Gastroesophageal sphincter (tissue), 4 donors: ENCODE measurements at regions not wholly inside any gene's neighbourhood (a gene's known extent, or its start where the extent isn't known, plus 50 kb on each side); places are given as distances from the start of the nearest gene placed in this dataset.
A peak's percentile ranks its signal among the peaks of the same experiment; 100 is the strongest.
"Not testable (repeated sequence)": the region's sequence is repeated elsewhere in the genome, so short reads cannot be mapped to it uniquely, and the experiment has no call there.

ENCODE experiments used
- ATAC-seq: fragments of 150-250 bp; one replicate; pipeline ENCODE4 v1.9.1; 2016; ENCODE audit warnings: mild to moderate bottlenecking, moderate library complexity
- H3K27ac ChIP-seq, 4 donors: fragments of 200-600 bp; sonication (generic) in 3 of 4; 1 replicate in 3 of 4; 2 replicates in 1 of 4; pipeline ENCODE4 v1.5.1; 2016 to 2019
- H3K27me3 ChIP-seq: fragments of 200-600 bp; sonication (generic); one replicate; pipeline ENCODE4 v1.5.1; 2019
- H3K36me3 ChIP-seq, 2 donors: fragments of 200-600 bp; sonication (generic); one replicate each; pipeline ENCODE4 v1.5.1; 2019; ENCODE audit warnings: control low read depth in 1 of 2
- H3K4me1 ChIP-seq, 3 donors: fragments of 200-600 bp; sonication (generic); 1 replicate in 2 of 3; 2 replicates in 1 of 3; pipeline ENCODE4 v1.5.1; 2016 to 2019; ENCODE audit warnings: control low read depth in 2 of 3
- H3K4me3 ChIP-seq, 2 donors: fragments of 200-600 bp; sonication (generic); one replicate each; pipeline ENCODE4 v1.5.1; 2019; ENCODE audit warnings: mild to moderate bottlenecking in 1 of 2, moderate library complexity in 1 of 2
- H3K9me3 ChIP-seq, 3 donors: fragments of 200-600 bp; sonication (generic); one replicate each; pipeline ENCODE4 v1.5.1; 2017 to 2019; ENCODE audit warnings: control low read depth in 2 of 3
- CTCF ChIP-seq, 4 experiments: fragments of 200-600 bp in 2 of 4; fragments of 450-650 bp in 2 of 4; sonication (generic) in 1 of 4; IDR thresholded peaks; one replicate each; pipeline ENCODE4 v1.5.1; 2017 to 2019; ENCODE audit warnings: antibody characterized with exemption in 4 of 4, mild to moderate bottlenecking in 2 of 4, moderate library complexity in 2 of 4
- EP300 ChIP-seq: sonication (generic); formaldehyde crosslinking; IDR thresholded peaks from one replicate; pipeline ENCODE4 v1.6.1; 2017; ENCODE audit warnings: antibody characterized with exemption, mild to moderate bottlenecking
- POLR2A ChIP-seq, 2 donors: fragments of 450-650 bp; IDR thresholded peaks; one replicate each; pipeline ENCODE4 v1.6.1; 2017; ENCODE audit warnings: antibody characterized with exemption in 2 of 2, mild to moderate bottlenecking in 2 of 2, moderate library complexity in 1 of 2
- POLR2AphosphoS5 ChIP-seq: sonication (generic); formaldehyde crosslinking; IDR thresholded peaks from one replicate; pipeline ENCODE4 v1.6.1; 2017; ENCODE audit warnings: antibody characterized with exemption
- WGBS, 2 donors: methylation state at CpG; one replicate each; pipeline ENCODE4 v1.1.5; 2018; ENCODE audit warnings: low coverage in 1 of 2; 5-methylcytosine and 5-hydroxymethylcytosine counted together

GRCh38 chr2:7094231-7094741 is 177.1 kb downstream of the RNF144A start:
- WGBS, 2 donors, result 67 to 83% methylated on average over 1 to 12 of the region's 12 CpGs

GRCh38 chr2:7096726-7097352 is 179.6 kb downstream of the RNF144A start:
- no peak overlapping the region for H3K4me3 ChIP-seq
- TF ChIP-seq POLR2AphosphoS5 (no peak), CTCF (IDR thresholded peaks at IDR 0.05) (no peak), POLR2A (IDR thresholded peaks at IDR 0.05) (no peak), EP300 (no peak)
- H3K27me3 ChIP-seq, result peaks cover 6% of the 10 kb centered on the region
- H3K36me3 ChIP-seq, result no peaks in the 10 kb centered on the region
- ATAC-seq, result no peak
- no peak overlapping the region for H3K27ac ChIP-seq
- WGBS, 2 donors, result 0 to 77% methylated on average over 1 to 15 of the region's 20 CpGs
- H3K4me1 ChIP-seq, result peaks cover 0 to 9% (median 0%) of the 10 kb centered on the region in 3 donors
- H3K9me3 ChIP-seq, result no peaks in the 10 kb centered on the region

More at GRCh38 chr2:7094231-7094741, 177.1 kb downstream of the RNF144A start:
- Histone ChIP-seq H3K4me3 (no peak overlapping the region), H3K4me1 (peaks cover 0 to 9% (median 0%) of the 10 kb centered on the region in 3 donors), H3K9me3 (no peaks in the 10 kb centered on the region), H3K27me3 (peaks cover 6% of the 10 kb centered on the region), H3K27ac (no peak overlapping the region), H3K36me3 (no peaks in the 10 kb centered on the region)
- ATAC-seq, result no peak
- TF ChIP-seq POLR2AphosphoS5, result no peak
- no peak for TF ChIP-seq EP300
- TF ChIP-seq CTCF (IDR thresholded peaks at IDR 0.05), result no peak
- no peak for TF ChIP-seq POLR2A (IDR thresholded peaks at IDR 0.05)

GRCh38 chr2:7097353-7097895 is 180.2 kb downstream of the RNF144A start:
- peaks cover 6% of the 10 kb centered on the region for H3K27me3 ChIP-seq
- TF ChIP-seq POLR2A (IDR thresholded peaks at IDR 0.05) (no peak), CTCF (IDR thresholded peaks at IDR 0.05) (peak; percentile 84 to 95 (median 92))
- ATAC-seq, result peak; percentile 82
- H3K4me1 ChIP-seq, result peaks cover 0 to 9% (median 0%) of the 10 kb centered on the region in 3 donors
- H3K36me3 ChIP-seq, result no peaks in the 10 kb centered on the region
- no peaks in the 10 kb centered on the region for H3K9me3 ChIP-seq
- H3K4me3 ChIP-seq, result no peak overlapping the region
- 1 to 2% methylated on average over 6 to 15 of the region's 18 CpGs for WGBS, 2 donors
- no peak overlapping the region for H3K27ac ChIP-seq

GRCh38 chr2:7098816-7099215 is 181.6 kb downstream of the RNF144A start:
- no peaks in the 10 kb centered on the region for H3K36me3 ChIP-seq
- no peak for TF ChIP-seq POLR2A (IDR thresholded peaks at IDR 0.05)
- TF ChIP-seq POLR2AphosphoS5, result no peak
- no peak for TF ChIP-seq EP300
- TF ChIP-seq CTCF (IDR thresholded peaks at IDR 0.05), result no peak
- no peak overlapping the region for H3K27ac ChIP-seq
- no peak for ATAC-seq
- H3K27me3 ChIP-seq, result peaks cover 6% of the 10 kb centered on the region
- 77% methylated on average over 3 of the region's 4 CpGs; no CpG with 5 or more reads in 1 of the 2 donors for WGBS, 2 donors
- peaks cover 0 to 9% (median 0%) of the 10 kb centered on the region in 3 donors for H3K4me1 ChIP-seq
- H3K9me3 ChIP-seq, result no peaks in the 10 kb centered on the region
- no peak overlapping the region for H3K4me3 ChIP-seq

GRCh38 chr2:7099687-7100086 is 182.5 kb downstream of the RNF144A start:
- H3K27me3 ChIP-seq, H3K4me3 ChIP-seq, H3K4me1 ChIP-seq, ATAC-seq, H3K9me3 ChIP-seq, H3K27ac ChIP-seq, H3K36me3 ChIP-seq: not testable (repeated sequence)
- WGBS, 2 donors, result 22 to 84% methylated on average over 1 to 4 of the region's 4 CpGs
